ENCODE measurements at regions not wholly inside any gene's neighbourhood (a gene's known extent, or its start where the extent isn't known, plus 50 kb on each side); places are given as distances from the start of the nearest gene placed in this dataset.

- intact Hi-C loops (cut with micrococcal nuclease) = no loop called here
- ChIA-PET POLR2A (no interaction called here), CTCF (no interaction called here)
- Mint-ChIP-seq H3K27me3 (no peaks in the 10 kb centered on the region), H3K36me3 (ENCODE audit: low read depth) (no peaks in the 10 kb centered on the region), H3K9me3 (no peaks in the 10 kb centered on the region), H3K27ac (no peak overlapping the region), H3K4me1 (no peaks in the 10 kb centered on the region), H3K4me3 (no peak overlapping the region)
- DNase-seq (no peak), ATAC-seq (ENCODE audit: low read depth) (no peak)
- TF ChIP-seq CTCF (IDR thresholded peaks at IDR 0.05) = no peak
Measured at GRCh38 chr18:31241900-31242409, 76.0 kb upstream of the DSG1 start.

- intact Hi-C loops (cut with micrococcal nuclease) = no loop called here
- H3K4me1 Mint-ChIP-seq = no peaks in the 10 kb centered on the region
- DNase-seq (no peak), ATAC-seq (ENCODE audit: low read depth) (no peak)
- ChIA-PET POLR2A (no interaction called here), CTCF (no interaction called here)
- H3K4me3 Mint-ChIP-seq = no peak overlapping the region
- no peaks in the 10 kb centered on the region for H3K9me3 Mint-ChIP-seq
- no peaks in the 10 kb centered on the region for H3K27me3 Mint-ChIP-seq
- no peak for TF ChIP-seq CTCF (IDR thresholded peaks at IDR 0.05)
- H3K36me3 Mint-ChIP-seq (ENCODE audit: low read depth) = no peaks in the 10 kb centered on the region
- no peak overlapping the region for H3K27ac Mint-ChIP-seq
Measured at GRCh38 chr18:31243740-31244512, 74.0 kb upstream of the DSG1 start.

GRCh38 chr18:31244771-31245394, 73.1 kb upstream of the DSG1 start:
- POLR2A ChIA-PET = no interaction called here
- Mint-ChIP-seq H3K4me3 (no peak overlapping the region), H3K9me3 (no peaks in the 10 kb centered on the region), H3K27me3 (no peaks in the 10 kb centered on the region), H3K4me1 (no peaks in the 10 kb centered on the region), H3K27ac (no peak overlapping the region), H3K36me3 (ENCODE audit: low read depth) (no peaks in the 10 kb centered on the region)
- TF ChIP-seq CTCF (IDR thresholded peaks at IDR 0.05) = no peak
- ATAC-seq (ENCODE audit: low read depth) (no peak), DNase-seq (no peak)
- intact Hi-C loops (cut with micrococcal nuclease) = no loop called here
- CTCF ChIA-PET = no interaction called here

GRCh38 chr18:31245820-31246219, 72.1 kb upstream of the DSG1 start:
- Mint-ChIP-seq H3K9me3 (no peaks in the 10 kb centered on the region), H3K27me3 (no peaks in the 10 kb centered on the region), H3K36me3 (ENCODE audit: low read depth) (no peaks in the 10 kb centered on the region), H3K4me1 (no peaks in the 10 kb centered on the region), H3K27ac (no peak overlapping the region), H3K4me3 (no peak overlapping the region)
- CTCF ChIA-PET = no interaction called here
- intact Hi-C loops (cut with micrococcal nuclease) = no loop called here
- no peak for TF ChIP-seq CTCF (IDR thresholded peaks at IDR 0.05)
- DNase-seq = no peak
- no peak for ATAC-seq (ENCODE audit: low read depth)
- POLR2A ChIA-PET = no interaction called here

GRCh38 chr18:31246460-31246859, 71.5 kb upstream of the DSG1 start:
- no peaks in the 10 kb centered on the region for H3K27me3 Mint-ChIP-seq
- no peaks in the 10 kb centered on the region for H3K36me3 Mint-ChIP-seq (ENCODE audit: low read depth)
- no peak for TF ChIP-seq CTCF (IDR thresholded peaks at IDR 0.05)
- H3K4me3 Mint-ChIP-seq = no peak overlapping the region
- H3K9me3 Mint-ChIP-seq = no peaks in the 10 kb centered on the region
- ChIA-PET CTCF (no interaction called here), POLR2A (no interaction called here)
- no peaks in the 10 kb centered on the region for H3K4me1 Mint-ChIP-seq
- H3K27ac Mint-ChIP-seq = no peak overlapping the region
- intact Hi-C loops (cut with micrococcal nuclease) = no loop called here
- DNase-seq (no peak), ATAC-seq (ENCODE audit: low read depth) (no peak)

Data from activated B cell treated with CpG ODN at 0.5 μM for 24 hours (primary cell).